Dermis microvascular lymphatic vessel endothelial cell (primary cell): ENCODE measurements at regions not wholly inside any gene's neighbourhood (a gene's known extent, or its start where the extent isn't known, plus 50 kb on each side); places are given as distances from the start of the nearest gene placed in this dataset.
"Not testable (repeated sequence)": the region's sequence is repeated elsewhere in the genome, so short reads cannot be mapped to it uniquely, and the experiment has no call there.

ENCODE experiments used
- DNase-seq, 2 donors: peaks; one replicate each; pipeline versions ENCODE4 v3.0.0 to v3.0.0-alpha.2; 2010; ENCODE audit warnings: low read depth in 2 of 2

DNA sequence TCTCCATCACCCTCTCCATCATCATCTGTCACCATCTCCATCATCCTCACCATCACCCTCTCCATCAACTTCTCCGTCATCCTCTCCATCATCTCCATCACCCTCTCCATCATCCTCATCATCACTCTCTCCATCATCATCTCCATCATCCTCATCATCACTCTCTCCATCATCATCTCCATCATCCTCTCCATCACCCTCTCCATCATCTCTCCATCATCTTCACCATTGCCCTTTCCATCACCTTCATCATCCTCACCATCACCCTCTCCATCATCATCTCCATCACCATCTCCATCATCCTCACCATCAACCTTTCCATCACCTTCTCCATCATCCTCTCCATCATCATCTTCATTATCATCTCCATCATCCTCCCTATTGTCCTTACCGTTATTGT is 565.5 kb upstream of the SGCD start:
- DNase-seq: no peak

DNA sequence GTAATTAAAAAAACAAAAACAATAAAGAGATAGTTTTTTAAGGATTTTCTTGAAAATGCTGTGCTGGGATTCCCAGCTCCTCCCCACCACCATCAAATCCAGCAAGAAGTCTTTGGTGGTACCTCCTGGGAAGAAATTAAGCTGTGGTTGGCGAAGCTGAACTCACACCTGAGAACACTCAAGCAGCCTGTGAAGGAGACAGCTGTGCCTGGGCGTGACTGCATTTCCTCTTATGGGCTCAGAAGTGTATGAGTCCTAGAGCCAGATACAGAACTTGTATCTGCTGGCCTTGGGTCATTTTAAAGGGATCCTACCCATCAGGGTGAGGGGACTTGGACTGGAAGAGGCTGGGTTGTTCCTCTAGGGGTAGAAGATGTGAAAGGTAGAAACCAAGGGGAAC is 561.2 kb upstream of the SGCD start:
- DNase-seq: no peak

DNA sequence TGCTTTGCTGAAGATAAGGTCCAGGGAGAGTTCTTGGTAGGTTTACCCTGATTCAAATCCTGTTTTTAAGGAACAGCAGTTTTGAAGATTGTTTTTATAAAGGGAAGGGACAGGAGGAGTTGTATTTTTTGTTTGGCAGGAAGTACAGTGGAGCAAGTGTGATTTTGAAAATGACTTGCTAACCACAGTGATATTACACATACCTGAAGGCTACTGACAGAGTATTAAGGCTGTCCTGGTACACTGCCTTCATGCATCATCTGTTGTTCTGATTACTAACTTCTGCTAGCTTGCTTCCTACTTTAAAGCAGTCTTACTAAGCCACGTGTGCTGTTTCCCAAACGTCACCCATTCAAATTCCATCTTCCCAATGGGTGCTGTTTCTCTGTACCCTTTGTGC is 559.5 kb upstream of the SGCD start:
- no peak for DNase-seq

DNA sequence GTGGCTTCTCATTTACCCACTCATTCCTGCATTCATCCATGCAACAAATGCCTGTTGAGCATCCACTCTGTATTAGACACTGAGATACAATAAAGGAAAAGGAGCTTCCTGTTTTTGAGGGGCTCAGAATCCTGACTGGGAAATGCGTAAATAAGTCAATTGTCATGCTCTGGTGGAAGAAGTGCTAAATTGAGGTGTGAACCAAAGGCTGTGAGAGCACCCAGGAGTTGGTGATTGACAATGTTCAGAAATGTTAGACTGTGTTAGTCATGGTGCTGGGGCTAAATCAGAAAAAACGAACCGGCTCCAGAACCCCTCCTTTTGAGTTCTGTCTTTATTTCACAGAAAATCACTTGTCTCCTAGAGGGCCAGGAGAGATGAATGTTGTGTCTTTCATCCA is 558.6 kb upstream of the SGCD start:
- DNase-seq: no peak

DNA sequence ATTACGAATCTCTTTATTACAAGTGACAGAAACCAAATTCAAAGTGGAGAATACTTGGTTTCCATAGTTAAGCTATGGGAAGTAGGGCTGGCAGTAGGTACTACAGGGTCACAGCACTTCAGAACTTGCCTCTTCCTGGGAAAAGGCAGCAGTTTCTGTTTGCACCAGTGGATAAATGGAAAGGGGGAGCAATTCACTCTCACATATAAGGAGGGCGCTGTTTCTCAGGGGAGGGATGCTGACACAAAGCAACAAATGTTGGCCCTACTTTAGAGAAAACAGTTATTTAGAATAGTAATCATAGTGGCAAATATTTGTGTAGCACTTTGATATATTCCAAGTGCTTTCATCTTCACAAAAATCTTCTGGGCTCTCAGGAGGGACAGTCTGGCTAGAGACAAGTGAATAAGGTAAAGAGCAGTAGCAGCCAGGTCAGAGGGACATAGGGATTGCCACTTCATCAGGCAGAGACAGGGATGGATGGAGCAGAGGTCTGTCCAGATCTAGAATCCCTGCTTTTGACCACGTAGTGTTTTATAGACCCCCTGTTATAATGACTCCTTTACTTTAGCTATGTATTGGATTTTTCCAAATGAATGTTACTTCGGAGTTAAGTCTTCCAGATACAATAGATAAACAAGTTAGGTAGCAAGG is 554.8 kb upstream of the SGCD start:
- no peak for DNase-seq

DNA sequence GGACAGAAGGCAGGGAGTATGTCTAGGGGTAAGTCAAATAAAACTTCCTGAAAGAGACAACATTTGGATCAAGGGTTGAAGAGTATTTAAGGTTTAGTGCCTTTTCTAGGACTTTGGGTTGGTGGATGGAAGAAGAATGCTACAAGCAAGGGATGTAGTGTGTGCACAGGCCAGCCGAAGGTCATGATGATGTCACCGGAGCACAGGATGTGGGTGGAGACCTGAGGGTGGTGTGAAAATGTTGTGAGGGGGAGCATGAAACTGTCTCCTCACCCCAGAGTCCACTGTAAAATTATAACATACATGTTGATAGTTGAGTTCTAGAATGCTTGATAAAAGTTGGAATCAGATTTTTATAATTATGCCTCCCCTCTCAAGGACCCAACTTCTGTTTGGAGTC is 553.3 kb upstream of the SGCD start:
- no peak for DNase-seq

DNA sequence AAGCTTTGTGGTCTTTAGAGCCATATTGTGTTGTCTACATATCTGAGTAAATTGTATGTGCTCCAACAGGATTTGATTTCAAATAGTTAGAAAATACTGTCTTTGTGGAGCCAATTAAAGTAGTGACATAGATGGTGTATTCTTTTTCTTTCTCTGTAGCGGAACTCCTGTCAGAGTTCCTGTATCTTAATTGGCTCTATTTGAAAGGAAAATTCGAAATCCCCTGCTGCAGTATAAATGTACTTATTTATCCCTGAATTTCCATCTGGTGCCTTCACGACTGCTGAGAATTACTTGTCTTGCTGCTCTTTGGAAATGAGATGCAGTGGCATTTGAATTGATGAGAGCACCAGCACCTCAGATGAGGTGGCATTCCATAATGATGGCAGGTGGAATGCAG is 546.7 kb upstream of the SGCD start:
- DNase-seq: no peak

DNA sequence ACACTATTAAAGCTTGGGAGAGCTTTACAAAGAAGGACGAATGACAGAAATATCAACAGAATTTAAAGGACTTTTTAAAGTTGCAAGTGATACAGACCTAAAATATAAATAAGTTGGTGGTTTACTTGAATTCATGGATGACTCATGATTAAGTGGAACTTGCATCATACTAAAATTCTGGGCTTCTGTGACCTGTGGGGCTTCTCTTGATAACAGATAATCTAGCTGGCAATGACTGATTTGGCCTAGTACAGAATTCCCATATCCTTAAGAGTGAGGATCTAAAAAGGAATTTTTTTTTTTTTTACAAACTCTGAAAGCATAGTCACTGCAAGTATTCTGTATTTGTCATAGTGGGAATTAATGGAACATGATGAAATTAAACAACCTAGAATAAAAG is 543.7 kb upstream of the SGCD start:
- no peak for DNase-seq

DNA sequence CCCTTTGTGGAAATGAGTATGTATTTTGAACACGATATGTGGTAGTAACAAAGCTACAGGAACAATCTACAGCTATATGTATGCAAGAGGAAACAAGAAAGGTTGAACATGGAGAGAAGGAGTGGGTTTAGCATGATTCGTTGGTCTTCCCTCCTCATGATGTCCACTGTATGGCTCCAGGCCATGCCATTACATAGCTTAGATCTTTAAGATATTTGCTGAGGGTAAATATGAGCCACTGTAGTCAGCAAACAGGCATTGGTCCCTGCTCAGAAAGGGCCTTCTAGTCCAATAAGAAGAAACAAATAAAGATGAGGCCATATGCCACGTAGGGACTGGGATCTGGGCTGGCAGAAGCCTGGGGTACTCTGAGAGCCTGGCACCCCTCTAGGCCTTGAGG is 543.2 kb upstream of the SGCD start:
- DNase-seq: no peak

DNA sequence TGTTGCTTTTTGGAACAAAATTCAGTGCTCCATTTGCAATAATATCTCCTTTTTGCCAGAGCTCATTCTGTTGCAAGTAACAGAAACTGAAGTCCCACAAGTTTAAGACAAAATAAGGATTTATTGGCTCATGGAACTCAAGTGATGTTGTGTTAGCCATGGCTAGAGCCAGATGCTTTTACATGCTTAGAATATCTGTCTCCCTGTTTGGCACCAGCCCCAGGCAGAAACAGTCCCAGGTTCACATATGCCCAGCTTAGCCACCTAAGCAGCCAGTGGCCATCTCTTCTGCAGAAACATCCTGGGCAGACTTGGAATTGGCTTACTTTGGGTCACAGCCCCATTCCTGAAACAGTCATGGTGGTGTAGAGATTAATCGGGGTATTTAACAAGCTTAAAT is 540.9 kb upstream of the SGCD start:
- DNase-seq: no peak

DNA sequence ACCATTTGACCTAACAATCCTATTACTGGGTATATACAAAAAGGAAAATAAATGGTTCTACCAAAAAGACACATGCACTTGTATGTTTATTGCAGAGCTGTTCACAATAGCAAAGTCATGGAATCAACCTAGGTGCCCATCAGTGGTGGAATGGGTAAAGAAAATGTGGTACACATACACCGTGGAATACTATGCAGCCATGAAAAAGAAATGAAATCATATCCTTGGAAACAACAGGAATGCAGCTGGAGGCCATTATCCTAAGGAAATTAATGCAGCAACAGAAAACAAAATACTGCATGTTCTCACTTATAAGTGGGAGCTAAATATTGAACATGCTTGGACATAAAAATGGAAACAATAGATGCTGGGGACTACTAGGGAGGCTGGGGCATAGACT is 534.1 kb upstream of the SGCD start:
- no peak for DNase-seq

DNA sequence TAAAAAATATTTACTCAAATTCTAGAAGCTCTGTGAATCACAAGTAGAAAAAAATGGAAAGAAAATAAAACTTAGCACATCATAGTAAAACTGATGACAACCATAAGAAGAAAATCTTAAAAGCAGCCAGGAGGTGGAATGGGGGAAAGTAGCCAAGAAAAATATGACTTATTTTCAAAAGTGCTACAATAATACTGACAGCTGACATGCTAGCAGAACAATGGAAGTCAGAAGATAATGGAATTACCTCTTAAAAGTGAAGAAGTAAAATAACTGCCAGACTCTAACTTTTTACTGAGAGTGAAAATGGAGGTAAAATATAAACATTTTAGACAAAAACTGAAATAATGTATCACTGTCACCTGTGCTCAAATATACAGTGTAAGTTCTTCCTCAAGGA is 532.2 kb upstream of the SGCD start:
- peak in 1 of 2 donors; percentile 4 for DNase-seq

DNA sequence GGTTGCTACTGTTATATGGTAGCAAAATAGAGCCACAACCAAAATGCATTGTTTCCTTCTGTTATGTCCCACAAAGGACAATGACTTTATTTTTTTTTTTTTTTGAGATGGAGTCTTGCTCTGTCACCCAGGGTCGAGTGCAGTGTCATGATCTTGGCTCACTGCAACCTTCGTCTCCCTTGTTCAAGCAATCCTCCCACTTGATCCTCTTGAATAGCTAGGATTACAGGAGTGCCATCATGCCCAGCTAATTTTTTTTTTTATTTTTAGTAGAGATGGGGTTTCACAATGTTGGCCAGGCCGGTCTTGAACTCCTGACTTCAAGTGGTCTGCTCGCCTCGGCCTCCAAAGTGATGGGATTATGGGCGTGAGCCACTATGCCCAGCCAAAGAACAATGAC is 527.7 kb upstream of the SGCD start:
- no peak for DNase-seq

DNA sequence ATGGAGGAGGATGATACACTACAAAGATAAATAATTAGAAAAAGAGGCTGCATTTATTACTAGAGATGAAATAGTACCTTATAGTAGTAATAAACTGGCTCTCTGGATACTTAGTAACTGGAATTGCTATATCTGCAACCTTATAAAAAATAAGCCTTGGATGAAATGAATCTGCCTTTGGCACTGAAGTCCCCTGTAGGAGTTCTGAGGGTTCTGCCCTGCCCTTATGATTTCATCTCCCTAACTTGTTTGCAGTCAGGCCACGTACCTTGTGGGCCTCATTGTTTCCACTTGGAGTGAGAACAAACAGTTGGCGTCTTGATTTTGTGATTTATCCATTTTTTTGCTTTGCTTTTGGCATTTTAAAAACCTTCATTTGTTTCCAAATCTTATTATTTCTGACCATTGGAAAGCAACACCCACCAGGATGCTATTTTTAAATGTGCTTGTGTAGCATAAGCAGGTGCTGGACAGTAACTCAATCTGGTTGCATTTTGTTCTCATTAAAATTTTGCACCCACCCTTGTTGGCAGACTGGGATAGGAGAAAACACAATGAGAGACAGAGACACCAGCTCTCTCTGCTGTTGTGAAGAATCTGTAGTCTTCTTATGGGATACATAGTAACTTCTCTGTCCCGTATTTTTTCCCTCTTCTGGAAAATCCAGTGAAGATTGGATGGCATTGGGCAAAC is 518.9 kb upstream of the SGCD start:
- DNase-seq: no peak

DNA sequence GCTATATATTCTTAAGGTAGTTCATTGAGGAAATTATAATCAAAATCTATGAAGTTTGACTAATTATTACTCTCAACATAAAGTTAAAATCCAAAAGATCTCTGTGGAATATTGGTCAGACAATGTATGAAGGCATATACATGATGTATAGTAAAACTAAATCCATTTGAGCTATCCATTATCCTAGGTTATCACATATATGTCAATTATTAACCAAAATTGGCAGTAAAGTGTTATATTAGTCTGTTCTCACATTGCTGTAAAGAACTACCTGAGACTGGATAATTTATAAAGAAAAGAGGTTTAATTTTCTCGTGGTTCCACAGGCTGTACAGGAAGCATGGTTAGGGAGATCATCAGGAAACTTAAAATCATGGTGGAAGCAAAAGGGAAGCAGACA is 511.7 kb upstream of the SGCD start:
- no peak for DNase-seq

DNA sequence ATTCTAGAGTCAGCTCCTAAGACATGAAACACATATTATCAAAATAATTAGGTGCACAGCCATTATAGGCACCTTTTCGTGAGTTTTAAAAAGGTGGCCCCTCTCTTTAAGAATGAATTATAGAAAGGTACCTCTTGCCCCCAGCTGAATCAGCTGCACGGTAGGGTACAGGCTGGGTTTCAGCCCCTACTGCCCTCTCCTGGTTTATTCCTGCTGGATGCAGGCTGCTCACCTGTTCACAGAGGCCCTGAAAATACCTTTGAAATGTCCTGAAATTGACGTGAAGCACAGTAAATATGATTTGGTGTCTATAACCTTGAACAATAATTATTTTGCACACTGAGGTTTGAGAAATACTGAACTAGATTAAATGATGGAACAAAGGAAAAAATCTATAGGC is 504.8 kb upstream of the SGCD start:
- DNase-seq: no peak

DNA sequence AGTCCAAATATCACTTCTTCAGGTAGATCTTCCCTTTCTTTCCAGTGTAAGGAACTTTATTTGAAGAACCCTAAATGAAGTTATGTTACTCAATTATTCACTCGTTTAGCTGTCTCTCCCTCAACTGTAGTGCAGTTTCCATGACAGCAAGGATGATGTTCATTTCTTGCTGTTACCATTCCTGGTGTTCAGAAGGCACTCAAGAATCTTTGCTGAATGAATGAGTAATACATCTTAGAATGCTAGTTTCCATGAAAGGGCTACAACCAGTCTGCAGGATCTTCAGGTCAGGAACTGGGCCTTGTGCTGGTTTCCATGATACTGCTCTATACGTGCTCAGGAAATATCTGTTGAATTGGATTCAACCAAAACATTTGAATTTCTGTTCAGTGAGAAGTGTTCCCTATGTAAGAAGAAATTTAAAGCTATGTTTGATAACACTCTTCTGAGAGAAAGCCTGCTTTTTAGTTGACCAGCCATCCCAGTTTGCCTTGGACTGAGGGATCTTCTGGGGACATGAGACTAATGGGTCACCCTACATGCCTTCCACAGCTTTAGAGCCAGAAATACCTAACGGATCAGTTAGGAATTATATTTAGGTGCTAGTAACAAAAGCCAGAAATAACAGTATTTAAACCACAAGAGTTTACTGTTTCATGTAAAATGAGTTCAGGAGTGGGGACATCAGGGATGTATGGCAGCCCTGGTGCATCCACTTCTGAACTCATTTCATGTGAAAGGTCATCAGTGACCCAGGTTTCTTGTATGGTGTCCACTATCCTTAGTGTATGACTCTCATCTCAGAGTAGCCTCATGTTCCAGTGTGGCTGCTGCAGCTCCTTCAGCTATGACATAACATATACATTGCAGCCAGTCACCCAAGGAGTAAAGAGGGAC is 500.1 kb upstream of the SGCD start:
- DNase-seq: no peak

DNA sequence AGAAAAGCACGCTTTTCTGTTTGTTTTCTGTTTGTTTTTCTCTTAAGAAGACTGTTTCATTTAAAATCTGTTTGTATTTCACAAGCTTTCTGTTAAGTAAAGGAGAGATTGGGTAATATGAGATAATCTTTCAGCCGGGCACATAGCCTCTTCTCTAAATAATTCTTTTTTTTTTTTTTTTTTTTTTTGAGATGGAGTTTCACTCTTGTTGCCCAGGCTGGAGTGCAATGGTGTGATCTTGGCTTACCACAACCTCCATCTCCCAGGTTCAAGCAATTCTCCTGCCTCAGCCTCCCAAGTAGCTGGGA is 499.5 kb upstream of the SGCD start:
- not testable (repeated sequence) for DNase-seq

DNA sequence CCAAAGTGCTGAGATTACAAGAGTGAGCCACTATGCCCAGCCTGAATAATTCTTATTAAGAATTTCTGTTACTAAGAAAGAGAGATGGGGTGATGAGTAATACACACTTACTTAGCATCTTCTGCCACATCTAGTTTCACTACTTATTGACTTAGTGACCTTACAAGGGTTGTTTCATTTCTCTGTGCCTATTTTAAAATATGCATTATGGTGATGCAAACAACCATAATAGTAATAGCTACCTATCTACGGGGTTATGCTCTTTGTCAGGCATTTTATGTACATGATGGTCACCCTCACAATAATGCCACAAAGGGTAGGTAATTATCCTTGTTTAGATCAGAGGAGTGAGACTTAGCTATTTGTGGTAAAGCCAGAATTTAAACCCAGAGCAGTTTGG is 499.0 kb upstream of the SGCD start:
- DNase-seq: no peak

DNA sequence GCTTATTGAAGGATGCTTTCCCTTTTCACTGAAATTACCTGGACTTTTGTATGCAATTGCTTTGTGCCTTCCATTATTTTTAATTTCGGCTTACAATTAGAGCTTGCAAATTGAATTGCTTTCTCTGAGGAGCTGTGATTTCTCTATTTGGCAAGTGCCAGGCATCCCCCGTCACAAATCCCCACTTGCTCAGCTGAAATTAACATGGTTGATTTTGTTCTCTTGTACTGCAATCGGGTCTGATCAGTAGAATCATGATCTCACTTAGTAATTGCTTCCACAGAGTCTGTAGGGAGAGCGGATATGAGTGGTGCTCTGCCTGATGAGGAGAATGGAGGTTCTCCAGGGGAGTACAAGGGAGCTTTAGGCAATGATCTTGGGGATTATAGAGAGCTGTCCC is 495.5 kb upstream of the SGCD start:
- no peak for DNase-seq

DNA sequence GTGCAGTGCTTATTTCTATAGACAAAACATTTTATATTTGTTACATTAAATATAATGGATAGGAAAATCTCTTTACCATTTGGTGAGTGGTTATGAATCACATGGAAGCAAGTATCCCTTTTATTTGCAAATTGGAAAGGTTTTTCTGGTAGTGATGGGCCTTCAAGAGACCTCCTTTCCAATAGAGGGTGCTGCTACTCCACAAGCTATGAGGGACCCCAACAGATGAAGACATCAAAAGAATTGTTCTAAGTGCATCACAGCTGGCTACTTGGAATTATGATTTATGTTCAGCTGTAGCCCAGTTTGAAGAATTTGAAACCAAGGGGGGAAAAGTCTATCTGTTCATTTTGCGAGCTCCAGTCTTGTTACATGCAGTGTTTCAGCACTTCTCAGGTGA is 493.7 kb upstream of the SGCD start:
- DNase-seq: no peak

DNA sequence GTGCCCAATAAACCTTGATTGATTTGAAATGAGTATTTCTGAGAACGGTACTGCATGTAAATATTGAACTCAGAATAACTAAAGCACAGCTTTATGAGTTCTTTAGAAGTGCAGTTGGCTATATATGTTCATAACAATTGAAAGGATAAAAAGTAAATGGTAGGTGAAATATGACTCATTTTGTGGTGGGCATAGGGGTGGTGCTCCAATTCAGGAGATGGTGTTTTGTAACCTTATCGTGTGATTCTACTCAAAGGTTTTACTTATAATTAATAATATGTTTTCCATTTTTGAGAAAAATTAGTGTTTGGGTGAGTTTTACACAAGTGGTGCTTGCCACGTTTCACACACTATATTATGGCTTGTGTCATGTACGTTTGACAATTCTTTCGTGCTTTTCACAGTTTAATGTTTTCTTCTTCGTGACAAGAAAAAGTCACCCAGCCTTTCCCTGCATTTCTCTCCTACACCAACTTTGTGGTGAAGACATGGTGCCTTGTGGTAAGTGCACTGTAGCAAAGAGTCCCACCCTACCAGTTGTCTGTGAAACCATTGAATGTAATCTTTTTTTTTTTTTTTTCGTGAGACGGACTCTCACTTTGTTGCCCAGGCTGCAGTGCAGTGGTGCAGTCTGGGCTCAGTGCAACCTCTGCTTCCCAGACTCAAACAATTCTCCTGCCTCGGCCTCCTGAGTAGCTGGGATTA is 492.5 kb upstream of the SGCD start:
- no peak for DNase-seq
